GM21390 (cell line): ENCODE measurements at regions not wholly inside any gene's neighbourhood (a gene's known extent, or its start where the extent isn't known, plus 50 kb on each side); places are given as distances from the start of the nearest gene placed in this dataset.
"Not testable (repeated sequence)": the region's sequence is repeated elsewhere in the genome, so short reads cannot be mapped to it uniquely, and the experiment has no call there.

Experiments used
- ATAC-seq: cut with Tn5 transposase; IDR thresholded peaks from one replicate; pipeline ENCODE4 v1.9.1; 2021; ENCODE audit not compliant: unreplicated experiment

DNA sequence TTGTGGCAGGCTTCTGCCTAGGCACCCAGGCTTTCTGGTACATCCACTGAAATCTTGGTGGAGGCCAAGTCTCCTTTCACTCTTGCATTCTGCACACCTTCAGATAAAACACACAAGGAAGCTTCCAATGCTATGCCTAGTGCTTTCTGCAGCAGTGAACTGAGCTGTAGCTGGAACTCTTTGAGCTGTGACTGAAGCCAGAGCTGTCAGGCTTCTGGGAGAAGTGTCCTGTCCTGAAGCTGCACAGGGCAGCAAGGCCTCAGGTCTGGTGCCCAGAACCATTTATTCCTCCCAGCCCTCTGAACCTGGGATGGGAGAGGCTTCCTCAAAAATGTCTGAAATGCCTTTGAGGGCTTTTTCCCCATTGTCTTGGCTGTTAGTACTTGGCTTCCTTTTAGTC, 941.7 kb downstream of the LRFN5 start:
- ATAC-seq = no peak

DNA sequence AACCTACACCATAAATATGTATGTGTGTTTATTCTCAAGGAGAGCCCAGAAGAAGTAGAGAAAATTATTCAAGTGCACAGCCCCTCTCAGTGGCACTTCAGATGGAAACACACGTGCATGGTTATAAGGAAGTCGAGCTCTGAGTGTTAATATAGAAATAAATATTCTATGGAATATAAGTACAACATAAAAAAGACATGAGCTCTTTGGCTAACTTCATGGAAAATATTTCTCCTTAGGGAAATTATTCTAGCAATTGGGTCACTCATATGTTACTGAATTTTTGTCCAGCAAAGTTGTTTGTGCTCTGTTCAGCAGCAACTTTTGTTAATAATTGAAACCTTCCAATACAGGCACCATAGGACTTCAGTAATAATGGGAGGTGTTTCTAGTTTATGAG, 939.0 kb downstream of the LRFN5 start:
- ATAC-seq = no peak

DNA sequence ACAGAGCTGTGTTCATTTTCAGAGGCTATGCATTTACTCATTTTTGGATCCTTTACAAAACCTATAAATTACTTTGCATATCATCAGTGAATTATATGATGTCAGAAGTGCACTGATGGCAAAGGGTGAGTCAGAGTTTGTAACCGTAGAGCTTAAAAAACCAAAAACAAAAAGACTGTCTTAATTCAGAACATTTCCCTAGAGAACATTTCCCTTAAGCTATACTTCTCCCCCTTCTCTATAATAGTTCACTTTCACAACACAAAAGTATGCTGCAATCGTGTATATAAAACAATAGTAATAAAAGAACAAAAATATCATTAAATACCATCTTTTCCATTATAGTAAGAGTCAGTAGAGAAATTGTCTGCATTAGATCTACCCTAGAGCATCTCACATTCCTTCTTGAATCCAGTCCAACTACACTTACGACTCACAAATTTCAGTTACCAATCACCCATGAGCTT, 934.9 kb downstream of the LRFN5 start:
- no peak for ATAC-seq

DNA sequence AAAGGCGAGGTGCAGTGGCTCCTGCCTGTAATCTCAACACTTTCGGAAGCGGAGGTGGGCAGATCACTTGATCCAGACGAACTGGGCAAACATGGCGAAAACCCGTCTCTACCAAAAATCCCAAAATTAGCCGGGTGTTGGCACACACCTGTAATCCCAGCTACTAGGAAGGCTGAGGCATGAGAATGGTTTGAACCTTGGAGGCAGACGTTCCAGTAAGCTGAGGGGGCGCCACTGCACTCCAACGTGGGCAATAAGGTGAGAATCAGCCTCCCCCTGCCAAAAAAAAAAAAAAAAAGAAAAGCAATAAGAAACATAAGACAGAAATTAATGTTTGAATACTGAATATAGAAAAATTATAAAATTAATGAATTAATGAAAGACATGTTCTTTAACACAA, 928.7 kb downstream of the LRFN5 start:
- no peak for ATAC-seq

DNA sequence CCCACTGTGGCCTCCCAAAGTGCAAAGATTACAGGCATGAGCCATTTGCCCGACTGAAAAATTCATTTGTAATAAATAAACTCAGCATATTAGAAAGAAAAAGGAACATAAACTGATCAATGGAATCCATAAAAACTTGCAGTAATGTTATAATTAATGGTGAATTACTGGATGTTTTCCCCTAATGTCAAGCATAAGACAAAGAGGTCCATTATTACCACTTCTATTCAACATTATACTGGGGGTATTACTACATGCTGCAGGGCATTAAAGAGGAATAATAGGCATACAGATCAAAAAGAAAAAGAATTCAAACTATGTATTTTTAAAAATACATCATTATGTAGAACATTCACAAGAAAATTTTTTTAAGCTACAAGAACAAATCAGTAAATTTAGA, 926.8 kb downstream of the LRFN5 start:
- ATAC-seq = no peak

DNA sequence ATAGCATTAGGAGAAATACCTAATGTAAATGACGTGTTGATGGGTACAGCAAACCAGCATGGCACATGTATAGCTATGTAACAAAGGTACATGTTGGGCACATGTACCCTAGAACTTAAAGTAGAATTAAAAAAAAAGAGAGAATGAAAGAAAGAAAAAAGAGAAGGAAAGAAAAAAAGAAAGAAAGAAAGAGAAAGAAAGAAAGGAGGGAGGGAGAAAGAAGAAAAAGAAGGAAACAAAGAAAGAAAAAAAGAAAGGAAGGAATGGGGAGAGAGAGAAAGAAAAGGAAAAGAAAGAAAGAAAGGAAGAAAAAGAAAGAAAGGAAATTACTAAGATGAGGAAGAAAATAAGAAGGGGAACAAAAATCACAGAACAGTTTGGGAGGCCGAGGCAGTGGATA, 925.5 kb downstream of the LRFN5 start:
- ATAC-seq = no peak

DNA sequence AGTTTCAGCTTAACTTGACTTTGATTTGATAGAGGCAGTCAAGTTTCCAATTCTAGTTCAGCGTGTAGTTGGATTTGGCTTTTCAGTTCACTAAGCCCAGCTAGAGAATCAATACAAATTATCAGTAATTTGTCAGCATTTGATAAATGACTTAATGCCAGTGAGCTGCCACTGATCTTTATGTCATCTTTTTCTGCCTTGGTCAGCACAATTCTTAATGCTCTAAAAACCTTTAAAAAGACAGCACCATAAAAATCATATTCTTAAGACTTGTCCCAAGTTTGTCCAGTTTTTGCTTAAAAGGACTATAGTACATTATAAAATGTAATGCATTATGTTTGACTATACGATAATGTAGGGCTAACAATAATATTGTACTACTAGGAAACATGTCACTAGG, 920.5 kb downstream of the LRFN5 start:
- ATAC-seq = no peak

DNA sequence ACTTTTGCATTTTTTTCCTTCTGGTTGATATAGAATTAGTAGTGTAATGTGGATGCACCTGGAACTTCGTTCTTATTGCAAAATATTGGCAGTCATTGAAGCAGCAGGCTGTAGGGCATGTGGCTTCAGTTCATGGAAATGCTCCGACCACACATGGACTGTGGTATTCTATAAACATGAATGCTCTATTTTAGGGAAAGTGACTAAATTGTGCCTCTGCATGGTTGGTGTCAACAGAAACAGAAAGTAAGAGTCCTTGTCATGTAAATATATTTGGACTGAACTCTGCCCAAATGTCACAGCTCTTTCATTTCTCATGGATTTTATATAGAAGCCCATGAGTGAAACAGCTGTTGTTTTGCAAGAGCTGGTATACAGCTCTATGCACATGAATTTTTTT, 917.0 kb downstream of the LRFN5 start:
- peak; percentile 91 for ATAC-seq

DNA sequence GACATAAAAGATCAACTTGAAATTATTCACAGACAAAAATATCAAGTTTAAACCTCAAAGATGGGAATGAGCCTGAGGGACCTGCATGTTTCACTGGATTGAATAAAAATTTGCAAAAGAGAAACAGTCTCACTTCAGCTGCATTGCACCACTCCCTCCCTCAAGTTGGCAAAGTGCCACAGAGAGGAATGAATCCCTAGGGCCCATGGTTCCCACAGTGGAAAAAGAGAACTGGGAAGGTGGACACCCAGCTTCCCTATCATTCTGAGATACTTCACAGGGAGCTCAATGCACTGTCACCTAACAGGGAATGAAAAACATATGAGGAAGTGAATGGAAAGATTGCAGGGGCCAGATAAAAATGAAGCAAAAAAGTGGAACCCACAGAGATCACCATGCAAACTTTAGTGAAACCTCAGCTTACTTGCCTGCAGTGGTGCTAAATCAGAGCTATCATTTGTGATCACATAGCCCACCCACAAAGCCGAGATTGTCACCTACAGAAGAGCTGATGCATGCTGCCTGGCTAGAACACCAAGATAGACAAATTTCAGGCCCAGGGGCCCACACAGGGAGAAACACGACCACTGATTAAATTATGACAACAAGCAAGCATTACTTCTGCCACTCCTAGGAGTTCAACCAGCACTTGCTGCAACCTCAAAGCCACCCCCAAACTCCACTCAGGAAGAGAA, 911.3 kb downstream of the LRFN5 start:
- ATAC-seq = no peak

DNA sequence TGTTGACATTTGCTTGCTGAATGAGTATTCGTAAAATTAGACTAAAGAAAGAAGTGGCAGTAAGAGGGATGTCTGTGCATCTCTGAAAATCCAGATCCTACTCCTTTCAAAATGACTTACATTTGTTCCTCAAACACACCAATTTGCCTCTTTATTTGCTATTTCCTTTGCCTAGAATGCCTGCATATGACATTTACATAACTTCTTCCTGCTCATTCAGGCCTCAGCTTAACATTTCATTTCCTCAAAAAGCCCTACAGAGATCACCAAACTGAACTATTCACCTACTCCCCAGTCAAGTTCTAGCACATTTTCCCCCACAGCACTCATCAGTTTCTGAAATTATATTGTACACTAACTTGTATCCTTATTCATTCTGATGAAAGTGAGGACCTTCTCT, 907.2 kb downstream of the LRFN5 start:
- no peak for ATAC-seq

DNA sequence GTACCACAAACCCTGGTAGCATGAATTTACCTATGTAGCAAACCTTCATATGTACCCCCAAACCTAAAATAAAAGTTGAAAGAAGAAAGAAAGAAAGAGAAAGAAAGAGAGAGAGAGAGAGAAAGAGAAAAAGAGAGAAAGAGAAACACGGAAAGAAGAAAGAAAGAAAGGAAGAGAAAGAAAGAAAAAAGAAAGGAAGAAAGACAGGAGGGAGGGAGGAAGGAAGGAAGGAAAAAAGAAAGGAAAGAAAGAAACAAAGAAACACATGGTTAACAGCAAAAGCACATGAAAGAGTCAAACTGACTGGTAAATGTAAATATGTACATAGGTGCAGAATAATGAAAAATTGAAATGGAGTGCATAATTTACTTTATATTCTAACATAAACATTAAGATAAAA, 903.4 kb downstream of the LRFN5 start:
- no peak for ATAC-seq

DNA sequence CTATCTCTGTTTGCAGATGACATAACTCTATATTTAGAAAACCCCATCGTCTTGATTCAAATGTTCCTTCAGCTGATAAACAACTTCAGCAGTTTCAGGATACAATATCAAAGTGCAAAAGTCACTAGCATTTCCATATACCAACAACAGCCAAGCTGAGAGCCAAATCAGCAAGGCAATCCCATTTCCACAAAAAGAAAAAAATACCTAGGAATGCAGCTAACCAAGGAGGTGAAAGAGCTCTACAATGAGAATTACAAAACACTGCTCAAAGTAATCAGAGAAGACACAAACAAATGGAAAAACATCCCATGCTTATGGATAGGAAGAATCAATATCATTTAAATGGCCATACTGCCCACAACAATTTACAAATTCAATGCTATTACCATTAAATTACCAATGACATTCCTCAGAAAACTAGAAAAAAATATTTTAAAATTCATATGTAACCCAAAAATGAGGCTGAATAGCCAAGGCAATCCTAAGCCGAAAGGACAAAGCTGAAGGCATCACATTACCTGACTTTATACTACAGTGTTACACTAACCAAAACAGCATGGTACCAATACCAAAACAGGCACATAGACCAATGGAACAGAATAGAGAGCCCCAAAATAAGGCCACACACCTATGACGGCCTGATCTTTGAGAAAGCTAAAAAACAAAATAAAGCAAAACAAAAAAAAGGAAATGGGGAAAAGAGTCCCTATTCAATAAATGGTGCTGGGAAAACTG, 901.7 kb downstream of the LRFN5 start:
- ATAC-seq = no peak

DNA sequence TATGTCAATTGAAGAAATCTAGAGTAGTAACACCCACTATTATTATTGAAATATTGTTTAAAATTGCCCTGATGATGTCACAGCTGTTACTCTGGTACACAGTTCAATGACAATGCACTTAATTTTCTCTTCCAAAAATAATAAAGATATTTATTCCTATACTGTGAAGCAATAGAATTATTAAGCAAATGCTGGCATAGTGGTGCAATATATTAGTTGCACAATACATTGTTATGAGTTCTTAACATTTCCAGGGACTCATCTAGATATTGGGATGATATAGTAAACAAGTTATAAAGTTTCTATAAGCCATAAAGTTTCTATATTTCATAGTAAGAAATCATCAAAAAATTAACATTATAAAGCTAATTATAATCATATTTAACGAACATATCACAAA, 897.8 kb downstream of the LRFN5 start:
- ATAC-seq = no peak

DNA sequence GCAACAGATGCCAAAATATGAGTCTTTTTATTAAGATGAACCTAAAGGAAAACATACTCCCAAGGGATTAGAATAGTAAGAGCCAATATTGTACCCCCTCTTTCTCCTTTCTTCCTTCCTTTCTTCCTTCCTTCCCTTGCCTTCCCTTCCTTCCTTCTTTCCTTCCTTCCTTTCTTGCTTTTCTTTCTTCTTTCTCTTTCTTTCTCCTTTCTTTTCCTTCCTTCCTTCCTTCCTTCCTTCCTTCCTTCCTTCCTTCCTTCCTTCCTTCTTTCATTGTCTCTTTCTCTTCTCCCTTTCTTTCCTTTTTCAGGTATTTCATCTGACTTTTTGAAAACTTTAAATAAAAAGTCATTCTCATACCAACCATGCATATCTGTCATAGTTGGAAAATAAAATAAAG, 892.5 kb downstream of the LRFN5 start:
- ATAC-seq = no peak

DNA sequence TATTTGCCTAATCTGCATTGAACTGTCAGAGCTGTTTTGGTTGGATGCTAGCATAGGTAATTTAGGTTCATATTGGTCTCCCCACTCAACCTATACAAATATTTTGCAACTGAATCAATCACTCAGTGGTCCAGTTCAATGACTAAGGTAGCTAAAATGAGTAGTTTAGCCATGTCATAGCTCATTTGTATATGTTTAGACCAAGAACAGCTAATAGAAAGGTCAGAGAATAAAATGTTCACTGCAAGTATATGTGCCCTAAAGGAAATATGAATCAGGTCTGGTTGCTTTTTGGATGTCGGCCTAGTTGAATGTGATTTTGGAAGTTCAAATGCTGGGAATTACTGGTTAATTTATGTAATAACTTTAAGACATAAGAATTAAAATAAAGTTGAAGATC, 883.9 kb downstream of the LRFN5 start:
- ATAC-seq = no peak

DNA sequence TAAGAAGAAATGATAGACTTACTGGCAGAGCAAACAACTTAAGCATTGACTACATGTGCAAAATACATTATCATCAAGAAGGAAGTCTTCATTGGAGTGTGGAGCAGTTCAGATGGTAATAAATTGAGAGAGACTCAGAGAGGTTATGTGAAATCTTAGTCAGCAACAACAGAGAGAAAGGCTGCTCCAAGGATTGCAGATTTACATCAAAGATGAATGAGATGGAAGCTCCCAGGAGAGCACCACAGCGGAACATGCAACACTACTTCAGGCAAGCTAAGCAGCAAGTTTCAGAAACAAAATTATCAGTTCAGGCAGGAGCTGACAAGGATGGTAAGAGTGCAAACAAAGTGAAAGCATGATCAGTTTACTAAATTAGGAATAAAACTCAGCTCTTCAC, 882.3 kb downstream of the LRFN5 start:
- no peak for ATAC-seq

DNA sequence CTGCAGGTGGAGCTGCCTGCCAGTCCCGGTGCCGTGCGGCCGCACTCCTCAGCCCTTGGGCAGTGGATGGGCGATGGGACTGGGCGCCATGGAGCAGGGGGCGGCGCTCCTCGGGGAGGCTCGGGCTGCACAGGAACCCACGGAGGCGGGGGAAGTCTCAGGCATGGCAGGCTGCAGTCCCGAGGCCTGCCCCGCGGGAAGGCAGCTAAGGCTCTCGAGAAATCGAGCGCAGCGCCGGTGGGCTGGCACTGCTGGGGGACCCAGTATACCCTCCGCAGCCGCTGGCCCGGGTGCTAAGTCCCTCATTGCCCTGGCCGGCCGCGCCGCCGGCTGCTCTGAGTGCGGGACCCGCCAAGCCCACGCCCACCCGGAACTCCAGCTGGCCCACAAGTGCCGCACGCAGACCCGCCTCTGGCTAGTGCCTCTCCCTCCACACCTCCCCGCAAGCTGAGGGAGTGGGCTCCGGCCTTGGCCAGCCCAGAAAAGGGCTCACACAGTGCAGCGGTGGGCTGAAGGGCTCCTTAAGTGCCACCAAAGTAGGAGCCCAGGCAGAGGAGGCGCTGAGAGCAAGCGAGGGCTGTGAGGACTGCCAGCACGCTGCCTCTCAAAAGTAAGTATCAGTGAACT, 875.8 kb downstream of the LRFN5 start:
- ATAC-seq = not testable (repeated sequence)

DNA sequence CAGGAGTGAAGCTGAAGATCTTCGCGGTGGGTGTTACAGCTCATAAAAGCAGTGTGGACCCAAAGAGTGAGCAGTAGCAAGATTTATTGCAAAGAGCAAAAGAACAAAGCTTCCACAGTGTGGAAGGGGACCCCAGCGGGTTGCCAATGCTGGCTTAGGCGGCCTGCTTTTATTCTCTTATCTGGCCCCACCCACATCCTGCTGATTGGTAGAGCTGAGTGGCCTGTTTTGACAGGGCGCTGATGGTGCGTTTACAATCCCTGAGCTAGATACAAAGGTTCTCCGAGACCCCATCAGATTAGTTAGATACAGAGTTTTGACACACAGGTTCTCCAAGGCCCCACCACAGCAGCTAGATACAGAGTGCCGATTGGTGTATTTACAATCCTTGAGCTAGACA, 875.0 kb downstream of the LRFN5 start:
- not testable (repeated sequence) for ATAC-seq

DNA sequence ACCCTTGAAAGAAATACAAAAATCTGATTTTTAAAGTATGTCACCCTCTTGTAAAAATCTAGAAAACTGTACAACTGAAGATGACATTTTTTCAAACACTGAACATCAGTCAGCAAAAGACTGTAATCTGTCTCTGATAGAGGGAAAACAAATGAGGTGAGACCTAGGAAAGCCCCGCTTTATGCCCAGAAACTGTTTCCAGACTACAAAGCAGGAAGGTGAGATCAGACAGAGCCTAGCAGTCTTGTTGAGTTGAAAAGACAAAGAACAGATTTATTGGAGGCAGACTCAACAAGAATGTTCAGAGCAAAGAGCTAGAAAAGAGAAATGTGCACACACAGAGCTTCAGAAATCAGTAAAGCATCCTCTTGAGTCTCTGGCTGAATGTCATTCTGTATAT, 873.6 kb downstream of the LRFN5 start:
- no peak for ATAC-seq

DNA sequence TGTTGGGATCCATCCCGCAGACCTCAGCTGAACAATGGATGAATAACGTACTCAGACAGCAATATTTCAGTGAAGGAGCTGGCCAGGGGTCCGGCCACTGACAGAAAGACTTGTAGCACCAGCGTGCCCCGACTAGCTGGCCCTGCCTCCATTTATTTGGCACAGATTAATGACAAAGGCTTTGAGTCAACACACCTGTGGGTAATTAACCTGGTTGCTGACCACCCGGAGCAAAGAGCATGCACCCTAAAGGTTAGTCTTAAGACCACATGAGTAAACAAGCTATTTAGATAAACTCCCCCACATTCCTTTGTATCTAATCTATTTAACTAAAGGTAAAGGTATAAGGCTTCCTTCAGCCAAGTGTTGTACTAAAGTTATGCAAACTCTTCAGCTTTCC, 868.6 kb downstream of the LRFN5 start:
- no peak for ATAC-seq

DNA sequence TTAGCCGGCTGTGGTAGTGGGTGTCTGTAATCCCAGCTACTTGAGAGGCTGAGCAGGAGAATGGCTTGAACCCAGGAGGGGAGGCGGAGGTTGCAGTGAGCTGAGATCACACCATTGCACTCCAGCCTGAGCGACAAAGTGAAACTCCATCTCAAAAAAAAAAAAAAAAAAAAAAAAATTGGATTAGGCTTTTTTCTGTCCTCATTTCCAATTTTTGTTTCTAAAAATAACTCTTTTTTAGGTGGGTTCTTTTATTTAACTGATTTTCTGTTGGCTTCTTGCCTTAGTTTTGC, 863.7 kb downstream of the LRFN5 start:
- ATAC-seq = no peak

DNA sequence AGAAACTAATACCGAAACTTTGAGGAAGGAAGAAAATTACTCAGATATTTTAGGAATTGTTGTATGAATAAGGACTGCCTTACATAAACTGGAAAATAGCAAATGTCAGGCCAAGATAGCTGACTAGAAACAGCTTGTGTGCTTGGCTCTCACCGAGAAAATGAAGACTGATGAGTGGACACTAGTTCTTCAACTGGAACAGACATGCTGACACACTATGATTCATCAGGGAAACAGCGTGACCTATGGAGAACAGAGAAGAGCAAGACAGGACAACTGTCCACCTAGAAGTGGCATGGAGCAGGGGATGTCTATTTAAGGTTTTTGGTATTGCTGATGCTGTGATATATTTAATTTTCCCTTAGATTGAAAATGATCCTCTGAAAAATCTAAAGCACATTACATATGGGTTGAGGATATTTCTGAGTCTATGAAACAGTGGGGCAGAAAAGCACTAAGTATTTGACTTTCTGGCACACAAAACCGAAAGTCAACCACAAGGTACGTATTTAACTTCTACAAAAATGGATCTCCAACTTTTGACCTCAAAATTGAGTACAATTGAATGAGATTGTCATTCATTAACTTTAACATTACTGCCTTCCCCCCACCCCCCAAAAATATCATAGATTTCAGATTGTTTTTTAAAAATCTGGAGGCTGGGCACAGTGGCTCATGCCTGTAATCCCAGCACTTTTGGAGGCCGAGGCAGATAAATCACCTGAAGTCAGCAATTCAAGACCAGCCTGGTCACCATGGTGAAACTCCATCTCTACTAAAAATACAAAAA, 863.2 kb downstream of the LRFN5 start:
- no peak for ATAC-seq
